AG09309 (cell line): ENCODE measurements at regions not wholly inside any gene's neighbourhood (a gene's known extent, or its start where the extent isn't known, plus 50 kb on each side); places are given as distances from the start of the nearest gene placed in this dataset.

ENCODE experiments used
- DNase-seq: peaks from one replicate; pipeline ENCODE4 v3.0.0-alpha.2; 2010; ENCODE audit warnings: low read depth
- H3K4me3 ChIP-seq: 2 replicates; pipeline ENCODE4 v1.5.1; 2011; ENCODE audit warnings: mild to moderate bottlenecking, low read depth, low read length, moderate library complexity; ENCODE audit not compliant: control insufficient read depth
- TF ChIP-seq, protein P1 (sequence below): IDR thresholded peaks from 2 replicates; pipeline ENCODE4 v1.5.1; 2011; ENCODE audit warnings: mild to moderate bottlenecking, low read depth, low read length, inconsistent platforms; ENCODE audit not compliant: insufficient read depth, control insufficient read depth; ENCODE audit errors: missing control alignments

DNA sequence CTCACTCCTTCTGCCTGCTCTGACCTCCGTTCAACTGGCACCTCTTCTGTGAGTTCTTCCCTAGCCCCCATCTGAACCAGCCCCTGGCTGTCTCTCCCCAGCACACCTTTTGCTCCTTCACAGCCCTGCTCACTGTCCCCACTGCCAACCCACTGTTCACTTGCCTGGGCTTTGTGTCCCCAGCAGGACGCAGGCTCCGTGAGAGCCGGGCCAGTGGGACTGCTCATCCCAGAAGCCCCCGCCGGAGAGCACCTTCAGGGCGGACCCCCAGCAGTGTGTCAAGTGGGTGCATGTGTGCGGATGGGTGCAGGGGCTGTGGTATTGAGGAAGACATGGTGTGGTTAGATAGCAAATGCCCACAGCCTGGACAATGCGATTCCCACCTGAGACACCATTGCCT lies 148.4 kb upstream of the RNF32 start:
- no peak overlapping the region for H3K4me3 ChIP-seq
- TF ChIP-seq, protein P1, sequence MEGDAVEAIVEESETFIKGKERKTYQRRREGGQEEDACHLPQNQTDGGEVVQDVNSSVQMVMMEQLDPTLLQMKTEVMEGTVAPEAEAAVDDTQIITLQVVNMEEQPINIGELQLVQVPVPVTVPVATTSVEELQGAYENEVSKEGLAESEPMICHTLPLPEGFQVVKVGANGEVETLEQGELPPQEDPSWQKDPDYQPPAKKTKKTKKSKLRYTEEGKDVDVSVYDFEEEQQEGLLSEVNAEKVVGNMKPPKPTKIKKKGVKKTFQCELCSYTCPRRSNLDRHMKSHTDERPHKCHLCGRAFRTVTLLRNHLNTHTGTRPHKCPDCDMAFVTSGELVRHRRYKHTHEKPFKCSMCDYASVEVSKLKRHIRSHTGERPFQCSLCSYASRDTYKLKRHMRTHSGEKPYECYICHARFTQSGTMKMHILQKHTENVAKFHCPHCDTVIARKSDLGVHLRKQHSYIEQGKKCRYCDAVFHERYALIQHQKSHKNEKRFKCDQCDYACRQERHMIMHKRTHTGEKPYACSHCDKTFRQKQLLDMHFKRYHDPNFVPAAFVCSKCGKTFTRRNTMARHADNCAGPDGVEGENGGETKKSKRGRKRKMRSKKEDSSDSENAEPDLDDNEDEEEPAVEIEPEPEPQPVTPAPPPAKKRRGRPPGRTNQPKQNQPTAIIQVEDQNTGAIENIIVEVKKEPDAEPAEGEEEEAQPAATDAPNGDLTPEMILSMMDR = no peak
- DNase-seq = no peak

DNA sequence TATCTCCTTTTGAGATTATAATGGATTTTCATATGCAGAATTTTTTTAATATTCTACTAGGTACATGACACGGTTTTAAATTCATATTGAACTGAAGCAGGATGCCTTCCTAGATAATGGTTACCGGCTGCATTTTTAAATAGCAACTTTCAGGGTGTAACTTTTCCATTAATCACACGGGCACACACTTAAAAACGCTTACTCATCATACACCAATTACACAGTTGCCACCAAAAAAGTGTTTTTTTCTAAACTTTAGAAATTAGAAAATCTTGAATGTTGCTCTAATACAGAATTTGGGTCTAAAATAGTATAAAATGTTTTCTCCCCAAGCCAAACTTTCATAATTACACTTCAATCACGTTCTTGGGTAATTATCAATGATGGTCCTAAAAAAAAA lies 149.1 kb upstream of the RNF32 start:
- TF ChIP-seq, protein P1 = no peak

DNA sequence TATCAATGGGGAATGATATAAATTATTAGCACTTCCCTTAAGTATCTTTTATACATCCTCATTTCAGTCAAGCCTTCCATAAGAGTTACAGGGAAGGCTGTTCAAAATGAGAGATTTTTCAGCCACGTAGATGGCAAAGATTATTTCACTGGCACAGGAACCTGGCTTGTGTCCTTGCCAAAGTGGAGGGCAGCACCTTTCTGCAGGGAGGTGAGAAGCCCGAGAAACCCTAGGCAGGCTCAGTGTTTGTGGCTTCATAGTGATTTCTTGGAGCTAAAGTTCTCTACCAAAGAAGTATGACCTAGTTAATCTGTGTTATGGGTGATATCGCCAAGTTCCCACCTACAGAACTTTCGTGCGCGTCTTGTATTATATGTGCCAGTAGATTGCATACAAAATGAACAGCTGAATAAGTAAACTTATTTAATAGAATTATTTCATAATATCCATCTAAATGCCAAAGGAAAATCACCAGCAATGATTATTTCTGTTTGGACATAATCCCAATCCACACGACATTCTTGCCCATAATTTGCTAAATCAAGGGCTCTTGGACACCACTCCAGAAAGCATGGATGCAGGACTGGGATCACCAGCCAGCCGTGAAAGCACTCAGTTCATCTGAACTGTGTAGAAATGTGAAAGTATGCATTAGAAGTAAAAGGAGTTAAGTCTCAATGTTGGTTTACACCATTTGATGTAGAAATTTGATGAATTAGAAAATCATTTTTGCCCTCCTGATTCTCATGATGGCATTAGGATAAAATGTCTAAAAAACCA lies 150.4 kb upstream of the RNF32 start:
- DNase-seq = no peak
- H3K4me3 ChIP-seq = no peak overlapping the region
- TF ChIP-seq, protein P1 = no peak

More for the DNA sequence above, 149.1 kb upstream of the RNF32 start:
- H3K4me3 ChIP-seq = no peak overlapping the region
- no peak for DNase-seq

DNA sequence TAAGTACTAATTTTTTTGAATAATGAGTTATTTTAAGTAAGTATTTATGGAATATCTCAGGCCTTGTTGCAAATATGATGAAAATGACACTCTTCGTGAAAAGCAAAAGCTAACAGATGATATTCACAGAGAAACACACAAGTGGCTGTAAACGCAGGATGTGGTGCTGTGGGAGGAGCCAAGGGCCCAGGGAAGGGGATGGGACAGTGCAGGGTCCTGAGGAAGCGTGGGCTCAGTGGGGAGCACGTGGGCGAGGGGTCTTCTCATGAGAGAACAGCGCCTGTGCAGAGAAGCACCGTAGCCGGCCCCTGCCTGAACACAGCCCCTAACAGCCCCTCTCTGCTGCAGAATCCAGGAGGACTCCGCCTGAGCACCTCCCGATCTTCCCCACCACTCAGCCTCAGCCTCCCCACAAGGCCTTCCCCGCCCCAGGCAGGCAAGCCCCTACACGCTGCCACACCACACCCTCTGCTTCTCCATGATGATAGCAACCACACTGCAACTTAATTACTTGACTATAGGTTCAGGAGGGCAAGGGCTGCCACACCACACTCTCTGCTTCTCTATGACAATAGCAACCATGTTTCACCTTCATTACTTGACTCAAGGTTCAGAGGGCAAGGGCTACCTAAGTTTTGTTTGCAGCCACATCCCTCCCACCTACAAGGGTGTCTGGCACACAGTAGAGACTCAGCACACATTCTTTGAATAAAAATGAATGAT lies 152.6 kb upstream of the RNF32 start:
- no peak for DNase-seq
- H3K4me3 ChIP-seq = no peak overlapping the region
- TF ChIP-seq, protein P1 = no peak

DNA sequence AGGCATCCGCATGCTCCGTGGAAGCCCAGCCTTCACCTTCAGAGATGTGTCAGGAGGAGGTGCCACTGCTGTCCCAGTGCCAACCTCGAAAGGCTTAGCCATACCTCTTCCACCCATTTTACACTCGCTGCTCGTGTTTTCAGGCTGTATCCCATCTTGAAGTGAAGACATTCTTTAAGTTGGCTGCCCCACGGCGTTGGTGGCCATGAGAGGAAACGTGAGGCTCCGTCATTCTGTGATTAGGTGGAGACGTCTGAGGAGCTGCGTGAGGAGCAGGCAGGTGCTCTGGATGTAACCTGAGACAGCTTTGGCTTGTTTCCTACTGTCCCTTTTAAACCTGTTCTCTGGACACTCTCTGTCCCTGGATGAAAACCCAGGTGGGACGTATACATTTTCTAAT lies 159.9 kb upstream of the RNF32 start:
- H3K4me3 ChIP-seq = no peak overlapping the region
- TF ChIP-seq, protein P1 = no peak
- DNase-seq = no peak

DNA sequence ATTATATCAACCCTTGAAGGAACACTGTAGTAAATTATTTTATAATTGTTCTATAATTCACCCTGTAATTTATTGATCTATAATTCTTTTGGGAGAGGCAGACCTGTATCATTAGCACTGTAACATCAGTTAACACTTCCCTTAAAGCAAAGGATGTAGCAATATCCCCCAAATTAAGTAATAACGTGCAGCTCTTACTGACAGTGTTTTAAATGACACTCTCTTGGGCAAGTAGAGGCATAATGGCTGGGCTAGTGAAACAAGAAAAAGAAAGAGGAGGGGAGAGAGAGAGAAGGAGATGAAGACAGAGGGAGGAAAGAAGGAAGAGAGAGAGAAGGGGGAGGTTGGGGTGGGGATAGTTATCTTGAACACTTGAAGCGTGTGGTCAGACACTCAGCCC lies 161.0 kb upstream of the RNF32 start:
- no peak overlapping the region for H3K4me3 ChIP-seq
- no peak for DNase-seq
- TF ChIP-seq, protein P1 = no peak

DNA sequence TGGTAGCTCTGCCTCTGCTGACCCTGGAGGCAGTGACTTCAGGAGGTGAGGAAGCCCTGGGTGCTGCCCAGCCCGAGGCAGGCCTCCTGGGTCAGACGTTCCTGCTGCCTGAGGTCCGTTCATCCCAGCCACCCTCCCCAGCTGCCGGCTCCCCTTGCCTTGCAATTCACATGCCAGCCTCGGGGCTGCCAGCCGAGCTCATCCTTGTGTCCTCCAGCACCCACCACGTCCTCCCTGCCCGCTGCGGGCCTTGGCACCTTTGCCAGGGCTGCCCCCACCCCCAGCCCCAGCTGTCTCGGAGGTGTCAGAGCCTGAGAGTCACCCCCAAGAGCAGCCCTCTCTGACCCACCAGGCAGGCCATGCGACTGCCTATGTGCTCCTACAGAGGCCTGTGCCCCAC lies 162.1 kb upstream of the RNF32 start:
- TF ChIP-seq, protein P1 = no peak
- no peak overlapping the region for H3K4me3 ChIP-seq
- DNase-seq = no peak
